ENCODE measurements at regions not wholly inside any gene's neighbourhood (a gene's known extent, or its start where the extent isn't known, plus 50 kb on each side); places are given as distances from the start of the nearest gene placed in this dataset.
"Not testable (repeated sequence)": the region's sequence is repeated elsewhere in the genome, so short reads cannot be mapped to it uniquely, and the experiment has no call there.

GRCh38 chr2:3899536-3900155 is 196.3 kb downstream of the DCDC2C start:
- no peak for DNase-seq

- DNase-seq, result no peak
Measured at GRCh38 chr2:3902131-3902530, 198.8 kb downstream of the DCDC2C start.

GRCh38 chr2:3904061-3904460 is 200.7 kb downstream of the DCDC2C start:
- no peak for DNase-seq

GRCh38 chr2:3908498-3908897 is 205.1 kb downstream of the DCDC2C start:
- DNase-seq, result not testable (repeated sequence)

GRCh38 chr2:3911882-3912455 is 208.6 kb downstream of the DCDC2C start:
- no peak for DNase-seq

GRCh38 chr2:3913166-3913565 is 209.8 kb downstream of the DCDC2C start:
- no peak for DNase-seq

GRCh38 chr2:3914241-3914640 is 210.9 kb downstream of the DCDC2C start:
- DNase-seq, result no peak

- DNase-seq, result no peak
Measured at GRCh38 chr2:3927031-3927430, 223.7 kb downstream of the DCDC2C start.

- DNase-seq, result no peak
Measured at GRCh38 chr2:3929374-3929773, 226.0 kb downstream of the DCDC2C start.

GRCh38 chr2:3930246-3930645 is 226.9 kb downstream of the DCDC2C start:
- DNase-seq, result no peak

GRCh38 chr2:3940661-3941060 is 237.3 kb downstream of the DCDC2C start:
- DNase-seq, result no peak

GRCh38 chr2:3942841-3943240 is 239.5 kb downstream of the DCDC2C start:
- DNase-seq, result no peak

- DNase-seq, result no peak
Measured at GRCh38 chr2:3944071-3944470, 240.7 kb downstream of the DCDC2C start.

- no peak for DNase-seq
Measured at GRCh38 chr2:3944841-3945240, 241.5 kb downstream of the DCDC2C start.

- DNase-seq, result no peak
Measured at GRCh38 chr2:3948191-3948590, 244.8 kb downstream of the DCDC2C start.

GRCh38 chr2:3951131-3951954 is 248.0 kb downstream of the DCDC2C start:
- no peak for DNase-seq

GRCh38 chr2:3952866-3953516 is 249.6 kb downstream of the DCDC2C start:
- DNase-seq, result no peak

GRCh38 chr2:3954261-3954660 is 250.9 kb downstream of the DCDC2C start:
- no peak for DNase-seq

- DNase-seq, result no peak
Measured at GRCh38 chr2:3956406-3956805, 253.0 kb downstream of the DCDC2C start.

GRCh38 chr2:3956892-3957291 is 253.5 kb downstream of the DCDC2C start:
- no peak for DNase-seq

- DNase-seq, result no peak
Measured at GRCh38 chr2:3958465-3958864, 255.1 kb downstream of the DCDC2C start.

GRCh38 chr2:3958969-3959368 is 255.6 kb downstream of the DCDC2C start:
- DNase-seq, result no peak

- no peak for DNase-seq
Measured at GRCh38 chr2:3959372-3959771, 256.0 kb downstream of the DCDC2C start.

- DNase-seq, result no peak
Measured at GRCh38 chr2:3960106-3960505, 256.7 kb downstream of the DCDC2C start.
